Effector CD8-positive, alpha-beta T cell (primary cell): ENCODE measurements at regions not wholly inside any gene's neighbourhood (a gene's known extent, or its start where the extent isn't known, plus 50 kb on each side); places are given as distances from the start of the nearest gene placed in this dataset.
"Not testable (repeated sequence)": the region's sequence is repeated elsewhere in the genome, so short reads cannot be mapped to it uniquely, and the experiment has no call there.

ENCODE experiments used
- DNase-seq: peaks from one replicate; lab custom pipeline; 2025; lab: John Stamatoyannopoulos, UW

GRCh38 chr6:133114973-133115372, 126.2 kb upstream of the EYA4 start:
- no peak for DNase-seq

GRCh38 chr6:133115946-133116345, 125.2 kb upstream of the EYA4 start:
- DNase-seq = no peak

GRCh38 chr6:133128191-133128590, 113.0 kb upstream of the EYA4 start:
- DNase-seq = no peak

- no peak for DNase-seq
These were observed 111.6 kb upstream of the EYA4 start for GRCh38 chr6:133129556-133129955.

- no peak for DNase-seq
These were observed 110.3 kb upstream of the EYA4 start for GRCh38 chr6:133130863-133131262.

- DNase-seq = no peak
These were observed 109.3 kb upstream of the EYA4 start for GRCh38 chr6:133131621-133132465.

- DNase-seq = no peak
These were observed 108.6 kb upstream of the EYA4 start for GRCh38 chr6:133132466-133132971.

GRCh38 chr6:133136177-133136880, 104.8 kb upstream of the EYA4 start:
- DNase-seq = no peak

GRCh38 chr6:133147470-133148184, 93.5 kb upstream of the EYA4 start:
- DNase-seq = not testable (repeated sequence)

GRCh38 chr6:133156689-133157088, 84.5 kb upstream of the EYA4 start:
- DNase-seq = no peak

- no peak for DNase-seq
These were observed 83.2 kb upstream of the EYA4 start for GRCh38 chr6:133157995-133158394.

GRCh38 chr6:133159255-133159795, 81.8 kb upstream of the EYA4 start:
- no peak for DNase-seq

GRCh38 chr6:133160536-133160935, 80.6 kb upstream of the EYA4 start:
- no peak for DNase-seq

- no peak for DNase-seq
These were observed 75.9 kb upstream of the EYA4 start for GRCh38 chr6:133165235-133165634.

GRCh38 chr6:133166766-133167165, 74.4 kb upstream of the EYA4 start:
- no peak for DNase-seq

GRCh38 chr6:133169901-133170300, 71.3 kb upstream of the EYA4 start:
- DNase-seq = no peak

- no peak for DNase-seq
These were observed 70.6 kb upstream of the EYA4 start for GRCh38 chr6:133170602-133171001.

- no peak for DNase-seq
These were observed 69.1 kb upstream of the EYA4 start for GRCh38 chr6:133171989-133172604.

GRCh38 chr6:133173276-133173675, 67.9 kb upstream of the EYA4 start:
- no peak for DNase-seq

- DNase-seq = no peak
These were observed 61.7 kb upstream of the EYA4 start for GRCh38 chr6:133179481-133179880.

- no peak for DNase-seq
These were observed 57.5 kb upstream of the EYA4 start for GRCh38 chr6:133183691-133184090.
